ENCODE measurements at regions not wholly inside any gene's neighbourhood (a gene's known extent, or its start where the extent isn't known, plus 50 kb on each side); places are given as distances from the start of the nearest gene placed in this dataset.
A peak's percentile ranks its signal among the peaks of the same experiment; 100 is the strongest.

DNA sequence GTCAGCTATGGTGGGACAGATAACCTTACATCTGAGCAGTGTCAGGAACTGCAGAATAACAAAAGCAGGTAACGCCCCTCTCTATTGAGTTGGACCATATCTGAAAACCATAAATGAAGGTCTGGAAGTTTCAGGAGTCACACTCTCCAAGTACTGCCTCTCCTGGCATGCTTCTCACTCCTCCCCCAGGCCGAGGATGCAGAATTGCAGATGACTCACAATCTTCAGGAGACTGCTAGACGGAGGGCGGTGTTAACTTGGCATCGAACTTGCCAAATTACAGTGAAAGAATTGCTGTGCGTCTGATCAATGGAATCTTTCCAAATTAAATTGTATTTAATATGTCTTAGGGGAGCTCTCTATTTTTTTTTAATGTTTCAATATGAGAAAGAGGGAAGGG is 67.1 kb upstream of the TRIM2 start:
- DNase-seq (ENCODE audit: low read depth in 2 of 2) = peak in 1 of 2 donors; percentile 31

DNA sequence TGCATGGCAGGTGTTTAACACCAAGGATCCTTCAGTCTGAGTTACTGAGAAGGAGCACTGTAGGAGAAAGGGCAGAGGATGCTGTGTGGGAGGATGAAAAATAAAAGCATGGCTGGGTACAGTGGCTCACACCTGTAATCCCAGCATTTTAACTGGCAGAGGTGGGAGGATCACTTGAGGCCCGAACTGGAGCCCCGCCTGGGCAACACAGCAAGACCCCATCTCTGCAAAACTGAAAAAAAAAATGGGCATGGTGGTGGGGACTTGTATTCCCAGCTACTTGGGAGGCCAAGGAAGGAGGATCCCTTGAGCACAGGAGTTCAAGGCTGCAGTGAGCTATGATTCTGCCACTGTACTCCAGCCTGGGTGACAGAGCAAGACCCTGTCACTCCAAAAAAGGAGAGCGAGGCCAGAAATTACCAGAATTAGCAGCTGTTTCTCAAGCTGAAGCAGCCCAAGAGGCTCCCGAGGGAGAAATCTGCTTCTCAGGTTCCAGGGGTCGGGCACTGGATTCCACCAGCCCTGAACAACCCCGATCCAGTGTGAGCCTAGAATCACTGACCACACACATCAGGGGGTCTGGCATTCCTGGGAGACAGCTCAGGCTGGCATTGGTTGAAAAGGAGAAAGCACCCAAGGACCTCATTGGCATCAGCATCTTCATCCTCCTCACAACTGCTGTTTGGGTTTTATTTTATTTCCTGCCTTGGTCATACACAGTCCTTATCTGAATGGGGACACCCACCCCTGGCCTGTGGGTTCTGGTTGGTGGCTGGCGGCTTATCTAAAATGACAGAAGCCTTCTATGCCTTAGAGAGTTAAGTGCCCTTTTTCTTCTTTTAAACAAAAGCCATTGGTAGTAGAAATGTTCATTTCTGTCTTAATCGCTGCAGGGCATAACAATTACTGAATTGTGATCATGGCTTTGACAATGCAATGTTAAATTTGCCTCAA is 66.3 kb upstream of the TRIM2 start:
- DNase-seq (ENCODE audit: low read depth in 2 of 2) = no peak

DNA sequence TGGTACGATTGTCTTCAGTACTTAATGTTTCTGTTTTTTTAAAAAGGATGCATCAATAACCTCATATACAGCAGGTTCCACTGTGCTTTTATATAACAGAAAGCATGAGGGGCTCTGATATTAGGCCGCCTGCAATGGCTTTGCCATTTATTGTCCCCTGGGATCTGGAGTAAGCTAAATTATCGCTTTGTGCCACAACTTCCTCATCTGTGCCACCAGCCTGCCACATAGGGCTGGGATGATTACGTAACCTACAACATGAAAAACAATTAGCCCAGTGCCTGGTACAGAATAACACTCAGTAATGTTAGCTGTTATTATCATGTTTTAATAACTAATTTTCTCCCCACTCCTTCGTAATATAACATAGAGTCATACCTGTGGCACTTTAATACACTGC is 65.5 kb upstream of the TRIM2 start:
- DNase-seq (ENCODE audit: low read depth in 2 of 2) = no peak

DNA sequence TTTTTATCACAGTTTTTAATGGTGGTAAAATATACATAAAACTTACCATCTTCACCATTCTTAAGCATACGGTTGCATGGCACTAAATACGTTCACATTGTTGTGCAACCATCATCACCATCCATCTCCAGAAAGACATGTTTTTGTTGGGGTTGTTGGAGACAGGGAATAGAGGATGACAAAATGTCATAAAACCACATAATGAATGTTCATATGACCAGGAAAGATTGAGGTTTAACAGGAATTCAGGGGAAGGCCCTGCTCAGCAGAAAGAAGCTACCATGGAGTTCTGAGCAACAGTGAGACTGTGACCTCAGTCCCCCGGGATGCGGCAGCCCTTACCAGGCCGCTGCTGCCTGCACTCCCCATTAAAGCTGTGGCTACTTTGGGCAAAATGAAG is 63.9 kb upstream of the TRIM2 start:
- DNase-seq (ENCODE audit: low read depth in 2 of 2) = no peak

DNA sequence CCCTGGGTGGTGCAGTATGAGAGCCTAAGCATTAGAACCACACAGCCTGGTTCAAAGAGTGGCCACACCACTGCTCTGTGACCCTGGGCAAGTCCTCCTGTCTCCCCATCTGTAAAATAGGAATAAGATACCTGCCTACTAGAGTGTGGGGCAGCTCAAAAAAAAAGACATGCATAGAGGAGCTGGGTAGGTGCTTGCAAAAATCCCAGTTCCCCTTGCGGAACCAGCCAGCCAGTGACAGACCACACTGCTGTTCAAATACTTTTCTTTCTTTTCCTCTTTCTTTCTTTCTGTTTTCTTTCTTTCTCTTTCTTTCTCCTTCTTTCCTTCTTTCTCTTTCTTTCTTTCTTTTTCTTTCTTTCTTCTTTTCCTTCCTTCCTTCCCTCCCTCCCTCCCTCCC is 63.0 kb upstream of the TRIM2 start:
- DNase-seq (ENCODE audit: low read depth in 2 of 2) = no peak

DNA sequence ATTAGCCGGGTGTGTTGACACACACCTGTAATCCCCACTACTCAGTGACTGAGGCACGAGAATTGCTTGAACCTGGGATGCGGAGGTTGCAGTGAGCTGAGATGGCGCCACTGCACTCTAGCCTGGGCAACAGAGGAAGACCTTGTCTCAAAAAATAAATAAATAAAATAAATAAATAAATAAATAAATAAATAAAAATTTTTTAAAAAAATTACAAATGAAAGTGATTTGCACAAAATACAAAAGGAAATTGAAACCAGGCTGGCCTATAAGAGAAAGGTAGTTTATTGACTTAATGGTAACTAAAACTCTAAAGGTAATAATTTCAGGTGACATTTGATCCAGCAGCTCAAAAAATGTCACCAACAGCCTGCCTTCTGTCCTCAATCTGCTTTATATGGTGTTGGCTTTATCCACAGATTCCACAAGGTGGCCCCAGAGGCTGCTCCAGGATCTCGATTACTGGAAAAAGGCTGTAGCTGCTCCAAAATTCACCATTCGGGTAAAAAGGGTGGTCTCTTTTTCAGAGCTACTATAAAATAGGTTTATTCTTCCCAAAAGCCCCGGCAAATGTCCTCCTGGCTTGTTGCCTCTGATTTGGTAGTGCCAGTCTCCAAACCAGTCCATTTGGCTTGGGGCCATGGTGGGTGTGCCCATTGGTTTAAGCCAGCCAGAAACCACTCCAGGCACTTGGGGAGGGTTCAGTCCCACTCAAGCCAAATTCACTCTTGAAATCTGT is 61.4 kb upstream of the TRIM2 start:
- DNase-seq (ENCODE audit: low read depth in 2 of 2) = peak; percentile 61 to 76

DNA sequence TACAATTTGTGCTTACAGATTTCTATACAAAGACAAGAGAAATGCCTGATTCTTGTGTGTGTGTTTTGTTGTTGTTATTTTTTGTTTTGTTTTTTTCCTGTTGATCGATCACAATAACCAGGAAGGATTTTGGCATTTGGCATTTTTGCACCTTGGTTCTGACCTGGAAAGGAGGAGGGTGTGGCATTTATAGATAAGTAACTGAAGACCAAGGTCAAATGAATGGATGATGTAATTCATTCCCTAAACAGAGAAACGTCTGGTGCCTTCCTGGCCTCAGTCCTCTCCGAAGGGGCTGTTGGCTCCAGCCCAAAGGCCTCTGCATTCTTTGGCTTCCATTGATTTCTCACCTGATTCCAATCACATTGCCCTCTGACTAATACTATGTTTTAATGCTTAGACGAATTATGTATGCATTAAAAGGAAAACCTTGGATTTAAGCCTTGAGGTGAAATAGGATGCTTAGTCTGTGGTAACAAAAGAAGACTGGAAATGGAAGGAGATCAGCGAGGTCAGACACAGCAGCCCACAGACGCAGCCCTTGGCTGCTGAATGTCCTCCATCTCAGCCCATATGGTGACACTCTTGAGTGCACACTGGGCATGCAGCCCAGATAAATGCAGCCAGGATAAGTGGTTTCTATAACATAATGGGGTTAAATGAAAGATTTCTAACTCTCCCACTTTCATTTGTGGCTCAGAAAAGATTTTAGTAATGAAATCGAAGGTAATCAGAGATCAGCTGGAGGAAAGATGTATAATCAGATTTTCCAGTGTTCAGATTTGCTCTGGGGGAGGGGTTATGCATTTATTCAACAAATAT is 60.5 kb upstream of the TRIM2 start:
- peak in 1 of 2 donors; percentile 30 for DNase-seq (ENCODE audit: low read depth in 2 of 2)

DNA sequence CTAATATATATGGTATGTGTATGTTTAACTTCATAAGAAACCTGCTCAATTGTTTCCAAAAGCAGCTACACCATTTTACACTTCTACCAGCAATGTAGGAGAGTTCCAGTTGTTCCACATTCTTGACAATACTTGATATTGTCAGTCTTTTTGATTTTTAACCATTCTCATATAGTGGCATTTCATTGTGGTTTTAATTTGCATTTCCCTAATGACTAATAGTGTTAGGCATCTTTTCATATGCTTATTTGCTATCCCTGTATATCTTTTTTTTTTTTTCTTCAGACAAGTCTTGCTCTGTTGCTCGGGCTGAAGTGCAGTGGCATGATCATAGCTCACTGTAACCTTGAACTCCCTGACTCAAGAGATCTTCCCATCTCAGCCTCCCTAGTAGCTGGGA is 58.2 kb upstream of the TRIM2 start:
- DNase-seq (ENCODE audit: low read depth in 2 of 2) = no peak

DNA sequence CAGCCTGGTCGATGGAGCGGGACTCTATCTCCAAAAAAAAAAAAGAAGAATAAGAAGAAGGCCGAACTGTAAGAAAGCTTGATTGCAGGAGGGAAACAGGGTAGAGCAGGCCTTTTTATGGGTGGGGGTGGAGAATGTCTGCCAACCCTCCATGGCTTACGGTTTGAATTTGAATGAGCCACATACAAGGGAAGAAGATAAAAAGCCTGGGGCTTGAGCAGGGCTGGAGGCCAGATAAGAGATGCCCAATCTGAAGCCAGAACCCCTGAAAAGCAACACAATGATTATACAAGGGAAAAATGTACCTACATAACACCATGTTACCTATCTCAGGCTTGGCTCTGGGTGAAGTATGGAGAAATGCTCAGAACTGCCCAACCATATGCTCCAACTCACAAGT is 57.3 kb upstream of the TRIM2 start:
- DNase-seq (ENCODE audit: low read depth in 2 of 2) = no peak

DNA sequence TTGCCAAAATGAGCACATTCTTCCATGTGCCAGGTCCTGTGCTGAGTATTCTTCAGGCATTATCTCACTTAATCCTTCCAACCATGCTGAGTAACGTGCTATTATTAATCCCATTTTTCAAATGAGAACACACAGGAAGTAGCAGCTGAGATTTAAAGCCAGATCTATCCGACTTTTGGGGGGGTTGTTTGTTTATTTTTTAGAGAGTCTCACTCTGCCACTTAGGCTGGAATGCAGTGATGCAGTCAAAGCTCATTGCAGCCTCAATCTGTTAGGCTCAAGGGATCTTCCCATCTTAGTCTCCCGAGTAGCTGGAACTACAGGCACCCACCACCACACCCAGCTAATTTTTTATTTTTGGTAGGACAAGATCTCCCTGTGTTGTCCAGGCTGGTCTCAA is 55.5 kb upstream of the TRIM2 start:
- DNase-seq (ENCODE audit: low read depth in 2 of 2) = no peak

DNA sequence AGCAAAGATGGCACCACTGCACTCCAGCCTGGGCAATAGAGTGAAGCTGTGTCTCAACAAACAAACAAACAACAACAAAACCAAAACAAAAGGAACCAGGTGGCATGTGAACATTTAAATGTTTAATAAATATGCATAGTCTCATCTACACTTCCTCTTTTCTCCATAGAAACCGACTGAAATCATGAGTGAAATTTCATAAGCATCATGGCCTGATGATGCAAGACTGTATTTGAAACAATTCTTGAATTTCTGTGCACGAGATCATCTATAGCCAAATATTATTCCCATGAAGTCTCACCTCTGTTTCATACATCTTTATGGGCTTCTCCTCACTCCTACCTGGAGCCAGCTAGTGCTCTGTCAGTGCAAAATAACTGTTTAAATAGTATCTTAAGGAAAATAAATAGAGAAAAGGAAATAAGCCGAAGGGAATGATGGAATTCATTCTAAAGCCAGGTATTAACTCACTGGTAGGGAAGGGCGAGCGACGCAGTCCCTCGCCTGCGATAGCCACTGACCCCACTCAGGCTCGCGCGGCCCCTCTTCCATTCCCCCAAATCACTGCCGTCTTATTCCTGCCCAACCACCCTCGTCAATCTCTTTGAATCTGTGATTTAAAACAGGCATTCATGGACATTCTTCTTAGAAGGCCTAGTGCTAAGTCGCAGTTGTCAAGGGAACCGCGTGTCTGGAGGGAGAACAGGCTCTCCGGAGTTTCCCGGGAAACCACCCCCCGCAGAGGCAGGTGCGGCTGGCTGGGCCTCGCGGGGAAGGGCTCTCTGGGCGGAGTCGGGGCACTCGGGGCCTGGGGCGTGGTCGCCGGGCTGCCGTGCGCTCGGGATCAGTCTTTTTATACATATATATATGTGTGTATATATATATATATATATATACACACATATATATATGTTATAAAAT is 52.4 kb upstream of the TRIM2 start:
- peak in 1 of 2 donors; percentile 40 for DNase-seq (ENCODE audit: low read depth in 2 of 2)

DNA sequence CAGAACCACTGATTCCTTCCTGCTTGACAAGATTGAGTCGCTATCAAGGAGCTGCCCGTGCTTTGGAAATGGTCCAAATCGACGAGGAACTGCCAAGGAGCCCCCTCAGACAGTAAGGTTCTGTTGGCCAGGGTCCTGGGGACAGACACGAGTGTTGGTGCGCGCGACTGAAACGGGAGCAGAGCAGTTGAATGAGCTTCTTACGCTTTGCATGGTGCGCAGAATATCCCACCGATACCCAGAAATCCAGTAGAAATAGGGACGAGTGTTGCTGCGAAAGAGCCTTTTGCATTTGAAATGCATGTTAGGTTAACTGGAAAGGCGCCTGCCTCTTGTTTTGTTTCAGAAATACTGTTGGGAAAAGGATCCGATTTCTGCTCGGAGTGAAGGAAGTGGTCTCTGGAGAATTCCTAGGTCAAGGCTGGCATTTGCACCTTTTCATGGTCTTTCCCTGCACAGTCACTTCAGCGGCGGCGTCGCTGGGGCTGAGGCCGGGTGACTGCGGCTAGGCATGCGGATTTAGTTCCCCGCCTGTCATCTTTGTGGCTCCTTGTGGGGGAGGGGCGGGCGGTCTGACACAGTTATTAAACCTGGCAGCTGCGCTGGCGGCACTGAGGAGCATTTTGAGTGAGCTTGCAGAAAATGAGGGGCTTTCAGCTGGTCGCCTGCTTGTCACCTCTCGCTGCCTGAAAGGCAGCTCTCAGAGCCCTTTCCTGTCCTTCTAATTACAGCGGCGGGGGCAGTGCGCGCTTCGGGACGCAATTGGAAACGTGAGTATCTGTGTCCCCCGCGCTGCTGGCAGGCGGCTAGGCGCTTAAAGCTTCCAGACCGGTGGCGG is 51.5 kb upstream of the TRIM2 start:
- peak in 1 of 2 donors; percentile 21 for DNase-seq (ENCODE audit: low read depth in 2 of 2)

DNA sequence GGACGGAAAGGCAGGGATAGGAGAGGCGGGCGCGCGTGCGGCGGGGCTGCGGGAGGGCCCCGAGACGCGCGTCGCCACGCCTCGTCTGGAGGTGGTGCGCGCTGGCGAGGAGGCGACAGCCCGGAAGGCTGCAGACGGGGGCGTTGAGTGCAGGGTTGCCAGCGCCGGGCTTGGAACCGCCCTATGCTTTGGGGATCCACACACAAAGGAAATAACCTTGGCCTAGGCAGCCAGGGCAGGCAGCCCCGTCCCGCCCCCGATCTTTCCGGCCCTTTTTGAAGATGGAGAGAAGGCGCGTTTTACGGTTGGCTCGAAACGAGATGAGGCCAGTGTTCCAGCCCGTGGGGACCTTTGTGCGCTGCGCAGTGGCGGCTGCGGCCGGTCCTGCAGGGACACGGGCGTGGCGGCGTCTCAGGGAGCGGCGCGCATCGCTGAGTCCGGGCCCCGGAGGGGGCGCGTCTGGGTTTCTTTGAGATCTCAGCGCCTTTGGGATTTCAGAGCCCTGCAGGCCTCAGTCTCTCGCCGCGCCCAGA is 50.8 kb upstream of the TRIM2 start:
- peak in 1 of 2 donors; percentile 37 for DNase-seq (ENCODE audit: low read depth in 2 of 2)

DNA sequence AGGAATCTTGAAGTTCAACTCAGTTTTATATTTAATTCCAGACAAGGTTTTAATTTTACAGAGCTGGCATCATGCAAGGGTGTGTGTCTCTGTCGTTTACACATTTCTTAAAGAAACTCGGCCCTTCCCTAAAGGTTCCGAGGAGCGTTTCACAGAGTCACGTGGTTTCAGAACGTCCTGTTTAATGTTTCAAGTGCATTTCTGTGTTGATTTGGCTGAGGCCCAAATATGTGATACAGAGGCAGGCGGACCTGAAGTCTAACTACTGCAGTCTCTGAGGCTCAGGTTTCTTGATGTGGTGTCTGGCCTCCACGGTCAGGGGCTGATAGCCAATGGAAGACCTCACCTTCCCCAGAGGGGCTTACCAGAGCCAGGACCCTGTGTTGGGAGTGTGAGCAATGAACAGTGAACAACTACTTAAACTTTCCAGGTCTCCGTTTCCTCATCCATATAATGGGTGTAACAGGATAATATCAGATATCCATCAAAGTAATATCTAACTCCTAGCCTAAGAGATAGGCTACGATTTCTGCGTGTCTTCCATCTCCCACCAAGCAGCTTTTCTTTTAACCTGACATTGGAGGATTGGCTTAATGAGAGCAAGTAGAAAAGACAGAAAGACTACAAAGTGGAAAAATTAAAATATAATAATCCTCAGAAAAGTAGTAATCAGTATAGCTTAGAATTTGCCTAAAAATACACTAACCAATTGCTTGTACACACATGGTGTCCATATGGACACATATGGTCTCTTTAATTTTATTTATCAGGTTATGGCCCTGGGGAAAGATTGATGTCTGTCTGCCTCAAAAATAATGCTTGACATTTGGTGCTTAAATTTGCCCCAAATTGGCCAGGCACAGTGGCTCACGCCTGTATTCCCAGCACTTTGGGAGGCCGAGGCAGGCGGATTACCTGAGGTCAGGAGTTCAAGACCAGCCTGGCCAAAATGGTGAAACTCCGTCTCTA is 50.0 kb upstream of the TRIM2 start:
- DNase-seq (ENCODE audit: low read depth in 2 of 2) = peak in 1 of 2 donors; percentile 56

All from dermis microvascular lymphatic vessel endothelial cell (primary cell).